Kidney capillary endothelial cell (primary cell): ENCODE measurements at regions not wholly inside any gene's neighbourhood (a gene's known extent, or its start where the extent isn't known, plus 50 kb on each side); places are given as distances from the start of the nearest gene placed in this dataset.
"Not testable (repeated sequence)": the region's sequence is repeated elsewhere in the genome, so short reads cannot be mapped to it uniquely, and the experiment has no call there.

Experiments
- DNase-seq: peaks from one replicate; pipeline ENCODE4 v3.0.0-alpha.2; 2018; ENCODE audit warnings: low spot score

GRCh38 chr9:38342532-38342931 is 50.0 kb upstream of the ALDH1B1 start:
- no peak for DNase-seq

- DNase-seq: no peak
Measured at GRCh38 chr9:38342096-38342495, 50.4 kb upstream of the ALDH1B1 start.

- DNase-seq: no peak
Measured at GRCh38 chr9:38339496-38339895, 53.0 kb upstream of the ALDH1B1 start.

GRCh38 chr9:38339087-38339486 is 53.4 kb upstream of the ALDH1B1 start:
- peak; percentile 60 for DNase-seq

- DNase-seq: no peak
Measured at GRCh38 chr9:38338342-38339018, 54.0 kb upstream of the ALDH1B1 start.

- no peak for DNase-seq
Measured at GRCh38 chr9:38337706-38338264, 54.7 kb upstream of the ALDH1B1 start.

- no peak for DNase-seq
Measured at GRCh38 chr9:38337181-38337580, 55.3 kb upstream of the ALDH1B1 start.

- no peak for DNase-seq
Measured at GRCh38 chr9:38336341-38336740, 56.2 kb upstream of the ALDH1B1 start.

GRCh38 chr9:38335686-38336085 is 56.8 kb upstream of the ALDH1B1 start:
- no peak for DNase-seq

GRCh38 chr9:38334234-38334633 is 58.3 kb upstream of the ALDH1B1 start:
- DNase-seq: no peak

- DNase-seq: no peak
Measured at GRCh38 chr9:38333047-38333446, 59.5 kb upstream of the ALDH1B1 start.

GRCh38 chr9:38332625-38333024 is 59.9 kb upstream of the ALDH1B1 start:
- DNase-seq: no peak

GRCh38 chr9:38331141-38331540 is 61.4 kb upstream of the ALDH1B1 start:
- no peak for DNase-seq

GRCh38 chr9:38329968-38330367 is 62.5 kb upstream of the ALDH1B1 start:
- no peak for DNase-seq

GRCh38 chr9:38328765-38329164 is 63.7 kb upstream of the ALDH1B1 start:
- DNase-seq: no peak

GRCh38 chr9:38326122-38326521 is 66.4 kb upstream of the ALDH1B1 start:
- DNase-seq: no peak

GRCh38 chr9:38324213-38324612 is 68.3 kb upstream of the ALDH1B1 start:
- not testable (repeated sequence) for DNase-seq

GRCh38 chr9:38322937-38323336 is 69.6 kb upstream of the ALDH1B1 start:
- DNase-seq: no peak

- no peak for DNase-seq
Measured at GRCh38 chr9:38319496-38320173, 72.9 kb upstream of the ALDH1B1 start.

GRCh38 chr9:38318759-38319495 is 73.6 kb upstream of the ALDH1B1 start:
- DNase-seq: no peak

GRCh38 chr9:38316166-38316780 is 76.2 kb upstream of the ALDH1B1 start:
- DNase-seq: no peak

GRCh38 chr9:38315085-38315595 is 77.4 kb upstream of the ALDH1B1 start:
- DNase-seq: no peak
